HG02870 (cell line): ENCODE measurements at regions not wholly inside any gene's neighbourhood (a gene's known extent, or its start where the extent isn't known, plus 50 kb on each side); places are given as distances from the start of the nearest gene placed in this dataset.
"Not testable (repeated sequence)": the region's sequence is repeated elsewhere in the genome, so short reads cannot be mapped to it uniquely, and the experiment has no call there.

Experiments
- ATAC-seq: cut with Tn5 transposase; IDR thresholded peaks from one replicate; pipeline ENCODE4 v1.9.1; 2021; ENCODE audit warnings: mild to moderate bottlenecking, moderate library complexity; ENCODE audit not compliant: unreplicated experiment

DNA sequence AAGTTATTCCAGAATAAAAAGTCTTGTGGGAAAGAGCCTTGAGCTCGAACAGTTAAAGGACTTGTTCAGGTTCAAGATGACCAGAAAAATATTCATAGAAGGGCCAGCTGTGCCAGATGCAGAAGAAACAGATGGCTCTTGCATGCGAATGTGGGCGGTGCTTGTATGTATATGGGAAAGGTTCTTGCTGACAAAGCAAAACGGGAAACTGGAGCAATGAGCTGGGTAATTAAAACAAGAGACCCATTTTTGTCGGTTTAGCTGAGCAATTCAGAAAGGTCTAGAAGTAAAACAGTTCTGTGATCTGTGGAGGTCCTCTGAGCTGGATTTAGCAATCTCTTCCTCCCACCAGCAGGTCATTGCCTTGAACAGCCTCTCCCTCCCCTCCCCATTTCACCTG is 107.2 kb upstream of the MARK1 start:
- no peak for ATAC-seq

GRCh38 chr1:220412382-220412781 is 115.6 kb upstream of the MARK1 start:
- not testable (repeated sequence) for ATAC-seq

DNA sequence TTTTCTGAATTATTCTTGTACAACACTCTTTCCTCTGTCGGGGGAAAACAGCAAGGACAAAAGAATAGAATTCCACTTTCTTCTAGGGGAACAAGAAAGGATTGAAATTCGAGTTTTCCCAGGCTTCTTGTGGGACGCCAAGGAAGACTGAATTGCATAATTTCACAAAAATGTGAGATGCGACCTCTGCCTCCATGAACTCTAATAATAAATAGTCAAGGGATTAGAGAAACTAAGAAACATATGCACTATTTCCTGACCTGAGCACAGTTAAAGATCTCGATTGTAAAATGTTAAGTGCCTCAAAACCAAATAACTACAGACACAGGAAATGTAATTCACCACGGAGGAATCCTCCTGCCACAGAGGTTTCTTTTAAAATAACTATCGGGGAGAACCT is 117.3 kb upstream of the MARK1 start:
- no peak for ATAC-seq

DNA sequence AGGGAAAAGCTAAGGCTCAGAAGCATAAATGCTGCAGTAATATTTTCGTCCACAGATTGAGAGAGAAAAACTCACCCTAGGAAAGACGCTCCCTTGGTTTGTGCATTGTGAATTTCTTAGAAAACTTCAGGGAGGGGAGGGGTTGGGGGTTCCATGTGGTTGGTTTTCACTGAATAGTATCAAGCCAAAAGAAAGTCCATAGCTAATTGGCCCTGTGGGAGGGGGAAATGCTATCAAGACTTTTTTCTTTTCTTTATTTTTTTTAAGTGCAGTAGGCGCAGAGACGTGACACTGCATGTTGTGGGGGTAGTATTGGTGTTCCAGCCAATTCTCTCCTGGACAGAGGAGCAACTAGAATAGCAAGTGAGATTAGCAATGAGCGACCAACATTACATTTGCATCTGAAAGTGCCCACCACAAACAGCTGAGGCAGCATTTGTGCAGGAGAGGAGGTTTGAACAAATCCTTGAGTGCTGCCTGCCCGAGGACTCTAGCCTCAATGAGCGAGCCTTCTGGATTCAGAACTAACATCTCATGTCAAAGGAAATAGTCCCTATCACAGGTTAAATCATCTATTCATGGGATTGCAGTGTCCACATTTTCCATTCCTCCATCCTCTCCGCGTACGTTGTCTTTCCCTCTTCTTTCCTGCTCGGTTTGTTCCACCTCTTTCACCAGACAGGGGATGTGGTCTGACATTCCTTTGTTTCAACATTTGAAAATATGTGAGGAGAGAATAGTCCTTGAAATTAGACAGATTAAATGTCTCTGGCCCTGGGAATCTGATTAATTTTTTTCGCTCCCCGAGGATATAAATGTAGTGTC is 118.0 kb upstream of the MARK1 start:
- ATAC-seq: no peak

GRCh38 chr1:220407191-220407590 is 120.7 kb upstream of the MARK1 start:
- no peak for ATAC-seq

DNA sequence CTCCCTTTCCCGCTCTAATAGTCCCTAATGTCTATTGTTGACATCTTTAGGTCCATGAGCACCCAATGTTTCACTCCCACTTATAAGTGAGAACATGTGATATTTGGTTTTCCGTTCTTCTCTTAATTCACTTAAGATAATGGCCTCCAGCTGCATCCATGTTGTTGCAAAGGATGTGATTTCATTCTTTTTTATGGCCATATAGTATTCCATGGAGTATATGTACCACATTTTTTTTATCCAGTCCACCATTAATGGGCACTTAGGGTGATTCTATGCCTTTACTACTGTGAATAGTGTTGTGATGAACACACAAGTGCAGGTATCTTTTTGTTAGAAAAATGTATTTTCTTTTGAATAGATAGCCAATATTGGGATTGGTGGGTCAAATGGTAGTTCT is 126.0 kb upstream of the RAB3GAP2 start:
- no peak for ATAC-seq

GRCh38 chr1:220391491-220391890 is 119.2 kb upstream of the RAB3GAP2 start:
- no peak for ATAC-seq

DNA sequence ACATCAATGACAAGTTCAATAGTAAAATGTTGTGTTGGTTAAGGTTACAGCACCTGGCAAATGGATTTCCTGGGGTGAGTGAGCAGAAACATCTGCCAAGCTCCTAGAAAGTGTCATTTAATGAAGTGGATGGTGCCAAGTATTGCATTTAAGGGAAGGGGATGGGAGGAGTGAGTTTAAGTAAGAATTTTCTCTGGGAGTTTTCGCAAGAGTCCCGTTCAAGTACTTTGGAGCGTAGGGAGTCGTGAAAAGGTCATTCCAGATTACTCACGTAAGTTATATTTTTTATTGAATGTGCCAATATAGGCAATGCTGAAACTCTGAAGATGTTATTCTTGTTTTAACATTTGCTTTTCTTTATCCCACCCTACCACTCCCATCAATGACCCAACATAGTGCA is 117.4 kb upstream of the RAB3GAP2 start:
- no peak for ATAC-seq

DNA sequence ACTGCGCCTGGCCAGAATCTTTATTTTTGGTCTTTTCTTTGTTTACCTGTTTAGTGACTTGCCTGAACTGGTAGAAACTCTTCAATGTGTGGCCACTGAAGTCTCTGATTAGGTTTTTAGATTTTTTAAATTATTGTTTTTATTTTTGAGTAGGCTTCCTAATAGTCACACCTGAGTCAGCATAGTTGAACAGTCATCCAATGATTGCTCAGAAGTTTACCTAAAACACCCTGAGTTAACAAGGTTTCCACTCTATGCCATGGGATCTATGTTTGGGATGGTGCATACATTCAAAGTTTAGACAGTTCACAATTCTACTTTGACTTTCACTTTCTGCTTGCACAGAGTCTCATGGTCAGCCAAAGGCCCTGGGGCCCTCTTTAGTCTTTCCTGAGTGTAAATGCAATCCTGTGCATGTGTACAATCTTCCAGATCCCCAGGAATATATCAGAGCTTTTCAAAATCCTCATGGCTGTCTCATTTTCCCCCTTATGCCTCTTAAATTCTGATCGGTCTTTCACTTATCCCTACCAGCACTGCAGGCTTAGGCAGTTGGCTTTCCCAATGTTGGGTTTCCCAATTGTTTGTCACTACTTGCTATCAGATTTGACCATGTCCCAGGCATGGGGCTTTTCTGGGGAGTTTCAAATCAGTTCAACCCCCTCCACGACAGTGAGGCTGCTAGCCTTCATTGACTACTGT is 114.4 kb upstream of the RAB3GAP2 start:
- no peak for ATAC-seq

GRCh38 chr1:220385158-220385557 is 112.9 kb upstream of the RAB3GAP2 start:
- no peak for ATAC-seq

DNA sequence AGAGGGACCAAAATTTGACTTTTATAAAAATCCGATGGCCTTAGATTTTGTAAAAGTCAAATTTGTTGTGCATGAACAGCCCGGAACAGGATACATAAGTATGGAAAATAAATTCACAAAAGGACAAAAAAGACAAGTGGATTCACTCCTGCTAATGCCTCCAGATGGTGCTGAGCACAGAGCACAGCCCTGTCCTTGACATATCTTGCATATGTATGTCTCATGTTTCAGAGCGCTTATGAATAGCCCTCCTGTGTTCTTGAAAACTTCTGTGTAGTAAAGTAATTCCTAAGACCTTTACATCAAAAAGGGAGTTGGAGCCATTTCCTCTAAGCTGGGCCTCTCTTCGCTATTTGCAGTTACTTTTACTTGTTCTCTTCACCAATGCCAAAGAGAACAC is 110.7 kb upstream of the RAB3GAP2 start:
- ATAC-seq: no peak

DNA sequence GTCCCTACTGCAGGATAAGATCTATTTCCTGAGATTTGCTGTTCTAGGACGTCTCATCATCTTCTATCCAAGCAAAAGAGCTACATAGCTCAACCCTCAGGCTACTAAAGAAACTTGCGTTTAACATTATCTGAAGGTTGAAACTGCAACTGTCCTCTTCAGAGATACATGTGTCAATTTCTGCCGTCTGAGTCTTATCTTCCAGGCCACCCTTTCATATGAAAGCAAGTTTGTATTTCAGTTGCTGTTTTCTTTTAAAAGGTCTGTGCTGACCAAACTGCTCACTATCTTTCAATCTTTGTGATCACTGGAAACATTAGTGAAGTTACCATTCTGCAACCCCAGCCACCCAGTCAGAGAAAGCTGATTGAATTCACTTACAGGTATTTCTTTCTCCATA is 108.6 kb upstream of the RAB3GAP2 start:
- ATAC-seq: peak; percentile 83

GRCh38 chr1:220378571-220379302 is 106.5 kb upstream of the RAB3GAP2 start:
- no peak for ATAC-seq

DNA sequence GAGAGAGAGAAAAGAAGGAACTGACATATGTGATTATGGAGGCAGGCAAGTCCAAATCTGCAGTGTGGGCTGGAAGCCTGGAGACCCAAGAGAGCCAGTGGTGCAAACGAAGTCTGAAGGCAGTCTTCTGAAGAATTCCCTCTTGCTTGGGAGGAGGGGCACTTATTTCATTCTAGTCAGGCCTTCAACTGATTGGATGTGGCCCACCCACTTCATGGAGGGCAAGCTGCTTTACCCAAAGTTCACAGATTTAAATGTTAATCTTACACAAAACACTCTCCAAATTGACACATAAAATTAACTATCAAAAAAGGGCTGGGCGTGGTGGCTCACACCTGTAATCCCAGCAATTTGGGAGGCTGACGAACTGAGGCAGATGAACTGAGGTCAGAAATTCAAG is 103.5 kb upstream of the RAB3GAP2 start:
- no peak for ATAC-seq

GRCh38 chr1:220374449-220374848 is 102.2 kb upstream of the RAB3GAP2 start:
- no peak for ATAC-seq

DNA sequence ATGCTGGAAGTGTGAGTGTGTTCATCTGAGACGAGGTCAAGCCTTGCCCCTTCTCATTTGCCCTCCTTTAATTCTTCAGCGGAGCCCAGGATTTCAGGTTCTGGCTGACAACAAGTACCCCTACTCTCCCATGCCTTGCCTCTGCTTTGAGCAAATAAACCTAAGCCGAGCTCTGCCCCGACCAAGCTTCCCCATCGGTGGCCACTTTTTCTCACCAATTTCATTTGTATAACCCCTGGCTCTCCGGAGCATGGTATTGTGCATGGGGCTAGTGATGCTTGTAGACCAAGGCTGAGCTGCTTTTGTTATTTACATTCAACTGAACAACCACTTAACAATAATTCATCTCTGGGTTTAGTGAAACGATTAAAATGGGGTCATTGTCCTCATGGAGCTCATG is 100.2 kb upstream of the RAB3GAP2 start:
- no peak for ATAC-seq

DNA sequence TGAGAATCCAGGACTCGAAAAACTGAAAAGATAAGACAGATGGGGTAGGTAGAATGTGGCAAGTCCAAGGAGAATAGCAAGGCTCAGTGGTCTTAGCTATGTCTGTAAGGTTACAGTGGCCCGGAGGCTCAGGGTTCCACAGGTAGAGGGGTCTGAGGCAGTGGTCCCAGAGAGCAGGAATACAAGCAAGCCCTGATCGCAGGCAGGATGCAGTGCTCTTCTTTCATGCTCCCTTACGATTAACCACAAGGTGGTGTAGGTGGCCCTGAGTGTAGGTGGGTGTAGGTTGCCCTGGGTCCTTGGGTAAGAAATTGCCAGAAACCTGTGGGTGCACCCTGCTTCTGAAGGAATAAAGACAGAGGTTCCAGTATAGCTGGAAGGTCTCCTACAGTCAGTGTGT is 99.1 kb upstream of the RAB3GAP2 start:
- ATAC-seq: no peak

GRCh38 chr1:220370041-220370700 is 97.9 kb upstream of the RAB3GAP2 start:
- ATAC-seq: no peak

DNA sequence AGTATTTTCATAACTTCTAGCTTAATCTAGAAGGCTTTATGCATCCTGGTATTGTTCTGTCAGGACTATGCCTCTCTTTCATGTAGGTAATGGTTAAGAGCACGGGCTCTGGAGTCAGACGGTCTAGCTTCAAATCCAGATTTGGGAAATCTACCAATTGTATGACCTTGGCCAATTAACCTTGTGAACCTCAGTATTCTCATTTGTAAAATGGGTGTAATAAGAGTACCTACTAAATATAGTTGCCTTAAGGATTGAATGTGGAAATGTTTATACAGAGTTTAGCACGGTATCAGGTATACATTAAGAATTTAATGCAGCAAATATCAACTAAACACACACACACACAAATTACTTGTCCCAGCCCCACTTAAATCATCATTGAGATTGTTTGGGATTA is 97.3 kb upstream of the RAB3GAP2 start:
- ATAC-seq: no peak

- ATAC-seq: peak; percentile 76
These were observed 96.4 kb upstream of the RAB3GAP2 start for GRCh38 chr1:220368352-220369265.
